HG03354 (cell line): ENCODE measurements at regions not wholly inside any gene's neighbourhood (a gene's known extent, or its start where the extent isn't known, plus 50 kb on each side); places are given as distances from the start of the nearest gene placed in this dataset.

Experiments
- ATAC-seq: cut with Tn5 transposase; IDR thresholded peaks from one replicate; pipeline ENCODE4 v1.9.1; 2021; ENCODE audit warnings: mild to moderate bottlenecking; ENCODE audit not compliant: unreplicated experiment, poor library complexity, severe bottlenecking

DNA sequence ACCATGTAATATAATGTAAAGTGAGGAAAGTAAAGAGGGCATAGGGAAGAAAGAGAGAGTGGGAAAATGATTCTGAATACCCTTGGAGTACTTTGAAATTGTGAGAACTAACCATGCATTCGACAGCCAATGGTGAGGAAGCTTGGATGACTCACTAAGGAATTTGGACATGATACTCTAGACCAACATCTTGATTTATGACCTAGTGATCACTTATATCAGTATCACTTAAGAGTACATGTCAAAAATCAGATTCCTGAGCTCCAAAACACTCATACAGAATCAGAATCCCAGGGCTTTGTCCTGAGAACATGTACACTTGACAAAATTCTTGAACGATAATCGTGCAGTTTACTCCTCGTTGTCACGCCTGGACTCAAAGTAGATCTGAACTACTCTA, 1899.8 kb upstream of the PIK3C3 start:
- no peak for ATAC-seq

GRCh38 chr18:40049716-40050115, 1905.3 kb upstream of the PIK3C3 start:
- ATAC-seq, result no peak

GRCh38 chr18:40048886-40049650, 1906.0 kb upstream of the PIK3C3 start:
- no peak for ATAC-seq

DNA sequence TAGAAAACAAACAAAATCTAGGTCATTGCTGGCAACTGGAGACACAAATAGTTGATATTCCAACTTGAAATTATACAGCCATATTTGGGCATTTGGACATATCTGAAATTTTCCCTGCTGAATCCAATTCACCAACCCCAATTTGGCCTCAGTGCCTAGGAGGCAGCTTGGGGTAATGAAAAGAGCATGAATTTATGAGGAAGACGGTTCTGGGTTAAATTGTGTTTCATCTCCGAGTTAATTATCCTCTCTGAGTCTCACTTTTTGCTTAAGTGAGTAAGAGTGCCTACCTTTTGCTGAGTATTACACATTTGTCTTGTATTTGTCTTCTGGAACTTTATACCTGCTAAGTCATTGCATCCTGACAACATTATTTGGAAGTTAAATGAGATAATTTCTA, 1906.8 kb upstream of the PIK3C3 start:
- no peak for ATAC-seq

GRCh38 chr18:40046596-40046995, 1908.4 kb upstream of the PIK3C3 start:
- ATAC-seq, result no peak

GRCh38 chr18:40041951-40042350, 1913.1 kb upstream of the PIK3C3 start:
- ATAC-seq, result no peak

DNA sequence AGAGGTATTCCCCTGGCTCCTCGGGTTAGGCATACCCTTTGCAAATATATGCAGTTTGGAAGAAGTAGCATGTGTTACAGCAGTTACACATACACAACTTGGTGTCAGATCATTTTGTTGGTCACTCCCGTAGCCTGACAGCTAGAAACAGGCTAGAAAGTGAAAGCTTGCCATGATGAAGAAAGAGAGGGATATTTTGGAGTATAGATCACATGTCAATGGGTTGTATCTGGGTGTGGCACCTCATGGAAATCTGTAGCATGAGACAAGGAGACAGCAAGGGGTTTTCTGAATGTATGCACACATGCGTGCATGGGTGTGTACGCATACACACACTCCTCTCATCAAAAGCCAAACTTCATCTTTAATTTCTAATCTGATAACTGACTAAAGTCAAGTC, 1914.5 kb upstream of the PIK3C3 start:
- no peak for ATAC-seq

GRCh38 chr18:40037356-40037755, 1917.7 kb upstream of the PIK3C3 start:
- no peak for ATAC-seq

- no peak for ATAC-seq
Measured at GRCh38 chr18:40036861-40037260, 1918.2 kb upstream of the PIK3C3 start.

DNA sequence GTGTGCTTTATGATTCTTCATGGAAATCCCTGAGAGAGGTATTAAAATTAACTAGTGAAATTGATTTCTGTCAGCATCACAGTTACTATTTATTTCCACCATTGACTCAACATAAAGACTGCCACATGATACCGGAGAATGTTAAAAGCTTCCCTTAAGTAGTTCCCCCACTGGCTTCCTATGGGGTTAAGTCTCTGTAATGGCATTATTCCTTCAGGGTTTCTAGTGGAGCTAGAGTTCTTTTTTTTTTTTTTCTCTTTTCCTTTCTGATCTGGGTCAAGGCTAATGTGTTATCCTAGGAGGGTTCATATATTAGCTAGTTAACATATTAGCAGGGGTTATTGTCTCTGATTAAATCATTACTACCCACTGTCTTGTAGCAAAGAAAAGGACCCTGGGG, 1919.1 kb upstream of the PIK3C3 start:
- ATAC-seq, result no peak

DNA sequence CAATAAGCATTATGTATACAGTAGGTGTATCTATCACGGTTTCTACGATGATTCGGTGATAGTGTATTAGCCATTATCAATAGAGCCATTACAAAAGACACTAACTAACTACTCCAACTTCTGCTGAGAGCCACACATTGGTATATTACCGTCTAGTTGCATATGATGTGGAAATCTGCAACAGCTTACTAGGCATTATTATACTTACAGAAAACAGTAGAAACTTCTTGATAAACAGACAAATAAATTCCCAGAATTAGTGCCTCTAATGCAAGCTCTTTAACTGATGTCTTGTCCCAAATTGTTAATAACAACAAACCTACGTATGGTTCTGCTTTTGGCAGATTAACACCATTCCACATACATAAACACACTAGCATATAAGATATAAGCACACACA, 1923.0 kb upstream of the PIK3C3 start:
- no peak for ATAC-seq

GRCh38 chr18:40031435-40031834, 1923.6 kb upstream of the PIK3C3 start:
- no peak for ATAC-seq

GRCh38 chr18:40019797-40020392, 1935.1 kb upstream of the PIK3C3 start:
- ATAC-seq, result no peak

- no peak for ATAC-seq
Measured at GRCh38 chr18:40018266-40018665, 1936.8 kb upstream of the PIK3C3 start.

GRCh38 chr18:40017021-40017420, 1938.0 kb upstream of the PIK3C3 start:
- ATAC-seq, result no peak

- no peak for ATAC-seq
Measured at GRCh38 chr18:40016405-40016804, 1938.6 kb upstream of the PIK3C3 start.

DNA sequence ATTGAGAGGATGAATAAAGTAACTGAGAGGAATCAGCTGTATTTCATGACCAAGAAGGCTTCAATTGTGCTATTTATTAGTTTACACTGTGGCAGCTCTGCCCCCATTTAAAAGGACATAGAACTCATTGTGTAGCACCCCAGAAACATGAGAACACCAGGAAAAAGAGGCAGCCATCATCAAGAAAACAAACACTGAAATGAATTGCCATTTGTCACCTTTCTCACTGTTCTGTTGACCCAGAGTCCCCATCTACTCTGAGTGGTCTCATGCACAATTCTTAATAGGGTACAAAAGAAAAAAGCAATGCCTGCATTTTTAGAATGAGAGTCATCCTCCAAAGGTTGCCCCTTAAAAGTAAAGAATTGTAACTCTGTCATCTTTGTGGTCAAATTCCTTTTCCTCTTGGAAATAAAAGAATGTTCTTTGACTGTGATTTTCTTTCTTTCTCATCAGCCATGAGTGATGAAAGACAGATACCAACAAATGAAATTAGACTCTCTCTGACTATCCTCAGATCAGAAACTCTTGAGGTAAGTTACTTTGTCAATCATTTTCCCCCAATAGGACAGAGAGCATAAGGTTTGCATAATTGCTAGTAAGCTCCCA, 1941.9 kb upstream of the PIK3C3 start:
- no peak for ATAC-seq

- no peak for ATAC-seq
Measured at GRCh38 chr18:40011201-40011600, 1943.8 kb upstream of the PIK3C3 start.

GRCh38 chr18:40006634-40007033, 1948.4 kb upstream of the PIK3C3 start:
- ATAC-seq, result no peak

- no peak for ATAC-seq
Measured at GRCh38 chr18:40004246-40004645, 1950.8 kb upstream of the PIK3C3 start.

DNA sequence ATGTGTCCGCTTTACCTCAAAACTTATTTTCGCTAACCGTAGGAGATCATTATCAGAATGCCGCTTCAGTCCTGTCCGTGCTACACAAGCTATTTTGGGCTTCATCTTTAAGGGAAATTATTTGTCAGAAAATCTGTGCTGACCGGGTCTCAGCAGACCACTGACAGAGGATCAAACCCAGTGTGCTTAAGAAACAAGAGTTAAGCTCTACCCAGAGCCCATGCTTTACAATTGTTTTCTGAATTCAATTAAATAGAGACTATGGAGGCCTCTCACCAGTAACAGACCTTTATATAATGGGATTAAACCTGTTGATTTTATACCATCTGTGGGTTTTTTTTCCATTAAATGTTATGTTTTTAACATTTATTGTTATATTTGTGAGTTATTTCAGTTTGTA, 1956.7 kb upstream of the PIK3C3 start:
- no peak for ATAC-seq
